HG03064 (cell line): ENCODE measurements at regions not wholly inside any gene's neighbourhood (a gene's known extent, or its start where the extent isn't known, plus 50 kb on each side); places are given as distances from the start of the nearest gene placed in this dataset.

Source experiments
- ATAC-seq: cut with Tn5 transposase; IDR thresholded peaks from one replicate; pipeline ENCODE4 v1.9.1; 2021; ENCODE audit warnings: low read depth; ENCODE audit not compliant: unreplicated experiment

GRCh38 chr7:18305866-18306265 lies 189.7 kb upstream of the HDAC9 start:
- ATAC-seq = no peak

GRCh38 chr7:18306696-18307095 lies 188.9 kb upstream of the HDAC9 start:
- no peak for ATAC-seq

- ATAC-seq = no peak
These were observed 186.6 kb upstream of the HDAC9 start for GRCh38 chr7:18308938-18309337.

- ATAC-seq = no peak
These were observed 183.1 kb upstream of the HDAC9 start for GRCh38 chr7:18312482-18312881.

- no peak for ATAC-seq
These were observed 181.6 kb upstream of the HDAC9 start for GRCh38 chr7:18313965-18314364.

GRCh38 chr7:18315241-18315640 lies 180.3 kb upstream of the HDAC9 start:
- no peak for ATAC-seq

GRCh38 chr7:18317941-18318340 lies 177.6 kb upstream of the HDAC9 start:
- no peak for ATAC-seq

GRCh38 chr7:18320422-18320821 lies 175.1 kb upstream of the HDAC9 start:
- no peak for ATAC-seq

GRCh38 chr7:18320971-18321567 lies 174.5 kb upstream of the HDAC9 start:
- ATAC-seq = peak; percentile 93

GRCh38 chr7:18330548-18330947 lies 165.0 kb upstream of the HDAC9 start:
- no peak for ATAC-seq

GRCh38 chr7:18336626-18337025 lies 158.9 kb upstream of the HDAC9 start:
- no peak for ATAC-seq

GRCh38 chr7:18337048-18337809 lies 158.3 kb upstream of the HDAC9 start:
- ATAC-seq = no peak

GRCh38 chr7:18338910-18339523 lies 156.5 kb upstream of the HDAC9 start:
- ATAC-seq = no peak

- no peak for ATAC-seq
These were observed 153.8 kb upstream of the HDAC9 start for GRCh38 chr7:18341756-18342155.

GRCh38 chr7:18343047-18343446 lies 152.5 kb upstream of the HDAC9 start:
- ATAC-seq = no peak

GRCh38 chr7:18344536-18344935 lies 151.0 kb upstream of the HDAC9 start:
- no peak for ATAC-seq

GRCh38 chr7:18345641-18346234 lies 149.8 kb upstream of the HDAC9 start:
- no peak for ATAC-seq

- no peak for ATAC-seq
These were observed 148.4 kb upstream of the HDAC9 start for GRCh38 chr7:18347170-18347569.

GRCh38 chr7:18350678-18351077 lies 144.9 kb upstream of the HDAC9 start:
- no peak for ATAC-seq

GRCh38 chr7:18352339-18353255 lies 143.0 kb upstream of the HDAC9 start:
- no peak for ATAC-seq
